Body of pancreas (tissue), 4 donors: ENCODE measurements at regions not wholly inside any gene's neighbourhood (a gene's known extent, or its start where the extent isn't known, plus 50 kb on each side); places are given as distances from the start of the nearest gene placed in this dataset.

Experiments
- POLR2A ChIP-seq, 3 donors: fragments of 450-650 bp; IDR thresholded peaks; one replicate each; pipeline ENCODE4 v1.6.1; 2016; ENCODE audit warnings: antibody characterized with exemption in 3 of 3, mild to moderate bottlenecking in 2 of 3
- TF ChIP-seq, protein P1 (sequence below), 7 experiments: fragments of 450-650 bp in 4 of 7; fragments of 200-600 bp in 3 of 7; sonication (generic) in 3 of 7; IDR thresholded peaks; one replicate each; pipeline ENCODE4 v1.5.1; 2016 to 2019; ENCODE audit warnings: antibody characterized with exemption in 7 of 7

DNA sequence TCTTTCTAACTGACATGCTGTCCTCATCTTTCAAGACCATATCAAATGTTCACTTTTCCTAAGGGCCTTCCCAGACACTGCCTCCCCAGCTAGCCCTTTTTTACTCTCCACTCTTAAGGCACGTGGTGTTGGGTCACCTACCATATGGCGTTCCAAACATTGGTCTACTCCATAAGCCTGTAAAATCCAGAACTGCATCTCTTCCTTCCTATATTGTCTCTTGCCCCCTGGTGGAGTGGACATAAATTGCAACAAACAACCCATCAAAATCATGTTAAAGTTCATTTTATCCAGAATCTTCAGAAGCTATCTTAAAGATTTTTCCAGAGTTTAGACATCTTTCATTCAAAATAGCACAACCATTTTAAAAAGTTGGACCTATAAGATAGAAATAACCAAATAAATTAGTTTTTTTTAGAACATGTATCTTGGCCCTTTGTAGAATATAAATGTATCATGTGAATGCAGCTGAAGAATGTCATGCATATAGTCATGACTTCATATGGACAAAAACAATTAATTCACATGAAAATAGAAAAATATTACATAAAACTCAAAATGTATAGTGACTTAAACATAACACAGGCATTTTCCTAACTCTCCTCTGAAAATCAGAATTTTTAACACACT, 180.6 kb upstream of the CHRM2 start:
- TF ChIP-seq, protein P1, sequence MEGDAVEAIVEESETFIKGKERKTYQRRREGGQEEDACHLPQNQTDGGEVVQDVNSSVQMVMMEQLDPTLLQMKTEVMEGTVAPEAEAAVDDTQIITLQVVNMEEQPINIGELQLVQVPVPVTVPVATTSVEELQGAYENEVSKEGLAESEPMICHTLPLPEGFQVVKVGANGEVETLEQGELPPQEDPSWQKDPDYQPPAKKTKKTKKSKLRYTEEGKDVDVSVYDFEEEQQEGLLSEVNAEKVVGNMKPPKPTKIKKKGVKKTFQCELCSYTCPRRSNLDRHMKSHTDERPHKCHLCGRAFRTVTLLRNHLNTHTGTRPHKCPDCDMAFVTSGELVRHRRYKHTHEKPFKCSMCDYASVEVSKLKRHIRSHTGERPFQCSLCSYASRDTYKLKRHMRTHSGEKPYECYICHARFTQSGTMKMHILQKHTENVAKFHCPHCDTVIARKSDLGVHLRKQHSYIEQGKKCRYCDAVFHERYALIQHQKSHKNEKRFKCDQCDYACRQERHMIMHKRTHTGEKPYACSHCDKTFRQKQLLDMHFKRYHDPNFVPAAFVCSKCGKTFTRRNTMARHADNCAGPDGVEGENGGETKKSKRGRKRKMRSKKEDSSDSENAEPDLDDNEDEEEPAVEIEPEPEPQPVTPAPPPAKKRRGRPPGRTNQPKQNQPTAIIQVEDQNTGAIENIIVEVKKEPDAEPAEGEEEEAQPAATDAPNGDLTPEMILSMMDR (IDR thresholded peaks at IDR 0.05), result peak in 6 of 7 experiments; percentile 20 to 42 (median 36)
- no peak for TF ChIP-seq POLR2A (IDR thresholded peaks at IDR 0.05)
